ENCODE measurements at regions not wholly inside any gene's neighbourhood (a gene's known extent, or its start where the extent isn't known, plus 50 kb on each side); places are given as distances from the start of the nearest gene placed in this dataset.

GRCh38 chr12:22115711-22116110 lies 69.7 kb downstream of the CMAS start:
- no peak for TF ChIP-seq JUN (IDR thresholded peaks at IDR 0.05; ENCODE audit: borderline replicate concordance, insufficient read depth, insufficient read length, low read depth)
- TF ChIP-seq FOS (IDR thresholded peaks at IDR 0.05; ENCODE audit: borderline replicate concordance, insufficient read depth, low read length) = no peak
- no peak for TF ChIP-seq MYC (IDR thresholded peaks at IDR 0.05; ENCODE audit: low read depth, low read length)
- TF ChIP-seq, protein P1, sequence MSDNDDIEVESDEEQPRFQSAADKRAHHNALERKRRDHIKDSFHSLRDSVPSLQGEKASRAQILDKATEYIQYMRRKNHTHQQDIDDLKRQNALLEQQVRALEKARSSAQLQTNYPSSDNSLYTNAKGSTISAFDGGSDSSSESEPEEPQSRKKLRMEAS (IDR thresholded peaks at IDR 0.05; ENCODE audit: insufficient read depth, insufficient read length) = no peak
- no peak for TF ChIP-seq GATA2 (IDR thresholded peaks at IDR 0.05; ENCODE audit: insufficient read depth, insufficient read length, low read depth, low read length)
- TF ChIP-seq POLR2AphosphoS5 (IDR thresholded peaks at IDR 0.05; ENCODE audit: insufficient read depth, low read depth, low read length) = no peak
- TF ChIP-seq, protein P2, sequence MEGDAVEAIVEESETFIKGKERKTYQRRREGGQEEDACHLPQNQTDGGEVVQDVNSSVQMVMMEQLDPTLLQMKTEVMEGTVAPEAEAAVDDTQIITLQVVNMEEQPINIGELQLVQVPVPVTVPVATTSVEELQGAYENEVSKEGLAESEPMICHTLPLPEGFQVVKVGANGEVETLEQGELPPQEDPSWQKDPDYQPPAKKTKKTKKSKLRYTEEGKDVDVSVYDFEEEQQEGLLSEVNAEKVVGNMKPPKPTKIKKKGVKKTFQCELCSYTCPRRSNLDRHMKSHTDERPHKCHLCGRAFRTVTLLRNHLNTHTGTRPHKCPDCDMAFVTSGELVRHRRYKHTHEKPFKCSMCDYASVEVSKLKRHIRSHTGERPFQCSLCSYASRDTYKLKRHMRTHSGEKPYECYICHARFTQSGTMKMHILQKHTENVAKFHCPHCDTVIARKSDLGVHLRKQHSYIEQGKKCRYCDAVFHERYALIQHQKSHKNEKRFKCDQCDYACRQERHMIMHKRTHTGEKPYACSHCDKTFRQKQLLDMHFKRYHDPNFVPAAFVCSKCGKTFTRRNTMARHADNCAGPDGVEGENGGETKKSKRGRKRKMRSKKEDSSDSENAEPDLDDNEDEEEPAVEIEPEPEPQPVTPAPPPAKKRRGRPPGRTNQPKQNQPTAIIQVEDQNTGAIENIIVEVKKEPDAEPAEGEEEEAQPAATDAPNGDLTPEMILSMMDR (IDR thresholded peaks at IDR 0.05; ENCODE audit: extremely low read depth in 1 of 2, insufficient read depth in 1 of 2, low read depth in 1 of 2, low read length in 2 of 2) = no peak
- no peak for TF ChIP-seq EZH2 (IDR thresholded peaks at IDR 0.05; ENCODE audit: borderline replicate concordance, low read depth, low read length, severe bottlenecking)
- TF ChIP-seq POLR2A (IDR thresholded peaks at IDR 0.05; ENCODE audit: low read depth, low read length) = no peak
- no peaks in the 10 kb centered on the region for H3K9me1 ChIP-seq (replicated peaks; ENCODE audit: control insufficient read depth, extremely low read depth, insufficient read depth, low read length)
- intact Hi-C loops (cut with micrococcal nuclease) = no loop called here
- H2AFZ ChIP-seq (ENCODE audit: low read depth, low read length) = no peak overlapping the region
- ChIA-PET CTCF (no interaction called here), POLR2A (no interaction called here)
- H3K4me3 ChIP-seq (replicated peaks in 1 of 3; ENCODE audit: insufficient read depth in 1 of 3, low read depth in 1 of 3, low read length in 3 of 3) = no peak overlapping the region
- no peak for FAIRE-seq
- dilution Hi-C loops (cut with MboI; ENCODE audit: extremely low pct_ligation_motif_present, low sequenced_read_pairs) = no loop called here
- BruUV-seq (replicated peaks) = no TSS peak
- peaks cover 0 to 2% of the 10 kb centered on the region in 2 experiments for H3K27me3 ChIP-seq (ENCODE audit: control insufficient read depth in 2 of 2, insufficient read depth in 2 of 2, low read length in 2 of 2)
- no peak overlapping the region for H3K4me2 ChIP-seq (ENCODE audit: insufficient read depth, low read length)
- H3K27ac ChIP-seq (ENCODE audit: insufficient read depth, low read depth, low read length) = no peak overlapping the region
- no peaks in the 10 kb centered on the region for H3K4me1 ChIP-seq (ENCODE audit: control insufficient read depth, extremely low read depth, insufficient read depth, low read length)
- no peak overlapping the region for H3K9ac ChIP-seq (replicated peaks; ENCODE audit: extremely low read depth, insufficient read depth, low read length)
- no peaks in the 10 kb centered on the region for H3K9me3 ChIP-seq (replicated peaks; ENCODE audit: control insufficient read depth, insufficient read depth, low read length)
- no peaks in the 10 kb centered on the region for H3K36me3 ChIP-seq (ENCODE audit: control insufficient read depth in 2 of 2, extremely low read depth in 1 of 2, insufficient read depth in 2 of 2, low read length in 2 of 2)
- DNase-seq (ENCODE audit: low read depth, low spot score) = no peak
- no peaks in the 10 kb centered on the region for H4K20me1 ChIP-seq (replicated peaks; ENCODE audit: control insufficient read depth, extremely low read depth, insufficient read depth, low read length)
- H3K79me2 ChIP-seq (ENCODE audit: control insufficient read depth, insufficient read depth, low read length) = no peaks in the 10 kb centered on the region
